HG02852 (cell line): ENCODE measurements at regions not wholly inside any gene's neighbourhood (a gene's known extent, or its start where the extent isn't known, plus 50 kb on each side); places are given as distances from the start of the nearest gene placed in this dataset.
A peak's percentile ranks its signal among the peaks of the same experiment; 100 is the strongest.
"Not testable (repeated sequence)": the region's sequence is repeated elsewhere in the genome, so short reads cannot be mapped to it uniquely, and the experiment has no call there.

Experiments used
- ATAC-seq: cut with Tn5 transposase; IDR thresholded peaks from one replicate; pipeline ENCODE4 v1.9.1; 2021; ENCODE audit warnings: mild to moderate bottlenecking, moderate library complexity; ENCODE audit not compliant: unreplicated experiment

- no peak for ATAC-seq
Observed at GRCh38 chr1:222189218-222189617, 358.7 kb downstream of the HHIPL2 start.

DNA sequence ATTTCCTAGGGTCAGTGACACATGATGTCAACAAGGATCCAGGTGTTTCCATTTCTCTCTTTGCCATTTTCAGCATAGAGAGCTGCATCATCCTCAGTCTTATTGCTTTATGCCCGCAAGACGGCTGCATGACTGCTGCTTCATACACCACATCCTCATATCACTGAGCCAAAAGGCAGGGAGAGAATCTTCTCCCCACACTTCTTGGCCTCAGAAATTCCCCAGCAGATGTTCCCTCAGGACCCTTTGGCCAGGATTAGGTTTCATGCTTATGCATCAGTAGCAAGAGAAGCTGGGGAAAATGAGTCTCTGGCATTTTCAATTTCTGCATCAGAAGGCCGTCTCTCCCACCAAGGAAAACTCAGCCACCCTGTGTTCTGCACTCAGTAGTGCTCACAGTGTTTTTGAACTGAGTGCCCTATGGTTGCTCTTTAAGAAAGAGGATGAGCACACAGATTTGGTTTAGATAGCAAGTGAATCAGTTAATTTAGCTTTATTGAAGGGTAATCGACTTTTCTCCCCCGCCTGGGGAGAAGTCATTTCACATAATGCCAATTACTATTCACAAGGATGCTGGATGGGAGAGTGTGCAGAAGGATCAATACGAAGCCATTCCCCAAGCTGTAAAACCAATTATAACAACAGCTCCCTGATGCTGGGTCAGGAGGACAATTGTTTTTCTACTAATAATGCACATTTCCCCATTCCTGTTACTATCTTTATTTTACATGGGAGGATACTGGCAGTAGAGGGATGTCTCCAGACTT, 360.2 kb downstream of the HHIPL2 start:
- ATAC-seq, result no peak

DNA sequence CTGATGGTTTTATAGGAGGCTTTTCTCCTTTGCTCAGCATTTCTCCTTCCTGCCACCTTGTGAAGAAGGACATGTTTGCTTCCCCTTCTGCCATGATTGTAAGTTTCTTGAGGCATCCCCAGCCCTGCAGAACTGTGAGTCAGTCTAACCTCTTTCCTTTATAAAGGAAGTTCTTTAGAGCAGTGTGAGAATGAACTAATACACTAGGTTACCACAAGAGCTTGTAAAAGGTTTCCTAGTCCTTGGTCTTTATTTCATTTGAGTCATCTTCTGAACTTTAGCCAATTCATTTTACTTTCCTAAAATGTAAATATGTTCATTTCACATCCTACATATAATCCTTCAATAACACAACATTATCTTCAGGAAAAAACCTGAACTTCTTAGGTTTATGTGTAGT, 365.3 kb downstream of the HHIPL2 start:
- ATAC-seq, result no peak

DNA sequence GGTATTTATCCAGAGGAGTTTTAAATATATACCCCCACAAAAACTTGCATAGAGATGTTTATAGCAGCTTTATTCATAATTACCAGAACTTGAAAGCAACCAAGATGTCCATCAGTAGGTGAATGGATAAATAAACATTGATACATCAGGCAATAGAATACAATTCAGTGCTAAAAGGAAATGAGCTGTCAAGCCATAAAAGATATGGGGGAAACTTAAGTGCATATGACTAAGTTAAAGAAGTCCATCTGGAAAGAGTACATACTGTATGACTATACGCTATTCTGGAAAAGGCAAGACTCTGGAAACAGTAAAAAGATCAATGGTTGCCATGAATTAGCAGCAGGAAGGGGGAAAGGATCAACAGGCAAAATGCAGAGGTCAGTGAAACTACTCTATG, 366.7 kb downstream of the HHIPL2 start:
- ATAC-seq, result no peak

DNA sequence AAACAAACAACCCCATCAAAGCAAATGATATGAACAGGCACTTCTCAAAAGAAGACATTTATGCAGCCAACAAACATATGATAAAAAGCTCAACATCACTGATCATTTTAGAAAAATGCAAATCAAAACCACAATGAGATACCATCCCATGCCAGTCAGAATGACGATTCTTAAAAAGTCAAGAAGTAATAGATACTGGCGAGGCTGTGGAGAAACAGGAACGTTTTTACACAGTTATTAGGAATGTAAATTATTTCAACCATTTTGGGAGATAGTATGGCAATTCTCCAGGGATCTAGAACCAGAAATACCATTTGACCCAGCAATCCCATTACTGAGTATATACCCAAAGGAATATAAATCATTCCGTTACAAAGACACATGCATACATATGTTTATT, 370.4 kb downstream of the HHIPL2 start:
- ATAC-seq, result not testable (repeated sequence)

DNA sequence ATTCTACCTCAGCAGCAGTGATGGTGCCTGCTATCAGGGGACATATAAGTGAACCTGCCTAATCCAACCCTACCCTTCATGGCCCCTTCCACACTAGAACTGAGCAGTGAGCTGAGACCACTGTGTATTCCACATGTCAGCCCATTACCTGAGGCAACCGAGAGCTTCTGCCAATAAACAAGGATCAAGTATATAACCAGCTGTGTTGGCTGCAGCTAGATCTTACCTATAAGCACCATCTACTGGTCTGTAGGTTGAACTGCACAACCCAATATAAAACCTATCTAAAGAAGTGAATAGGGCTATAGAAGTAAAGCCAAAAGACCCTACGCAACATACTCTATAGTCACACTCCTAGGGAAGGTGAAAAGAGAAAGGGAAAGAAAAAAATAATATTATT, 376.9 kb downstream of the HHIPL2 start:
- ATAC-seq, result no peak

DNA sequence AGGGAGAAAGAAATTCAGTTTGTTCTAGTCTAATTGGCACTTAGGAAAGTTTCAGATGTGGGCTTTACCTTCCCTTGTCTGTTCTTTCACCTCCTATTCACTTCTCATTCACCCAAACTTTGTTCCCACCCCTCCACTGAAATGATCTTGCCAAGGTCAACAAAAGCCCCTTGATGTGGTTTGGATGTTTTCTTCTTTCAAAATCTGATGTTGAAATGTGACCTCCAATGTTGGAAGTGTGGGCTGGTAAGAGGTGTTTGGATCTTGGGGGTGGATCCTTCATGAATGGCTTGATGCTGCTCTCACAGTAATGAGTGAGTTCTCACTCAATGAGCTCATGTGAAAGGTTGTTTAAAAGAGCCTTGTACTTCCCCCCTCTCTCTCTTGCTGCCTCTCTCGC, 379.3 kb downstream of the HHIPL2 start:
- no peak for ATAC-seq

GRCh38 chr1:222167896-222168295, 380.0 kb downstream of the HHIPL2 start:
- ATAC-seq, result no peak

DNA sequence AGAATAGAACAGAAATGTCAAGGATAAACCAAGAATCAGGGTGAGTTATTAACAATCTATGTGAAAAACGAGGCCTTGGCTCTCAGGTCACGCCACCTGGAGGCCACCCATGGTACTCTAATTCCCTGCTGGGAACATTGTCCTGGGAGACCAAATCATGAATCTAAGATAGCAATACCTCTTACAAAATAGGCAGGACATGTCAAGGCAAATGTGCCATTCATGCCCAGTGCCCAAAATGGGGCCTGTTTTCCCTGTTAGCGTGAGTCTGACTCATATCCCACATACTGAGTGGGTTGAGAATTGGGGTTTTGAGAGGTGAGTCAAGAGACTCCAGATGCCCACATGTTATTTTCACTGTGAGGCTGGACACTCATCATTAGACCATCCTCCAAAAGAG, 380.8 kb downstream of the HHIPL2 start:
- ATAC-seq, result peak; percentile 69

GRCh38 chr1:222165629-222166028, 382.3 kb downstream of the HHIPL2 start:
- no peak for ATAC-seq

DNA sequence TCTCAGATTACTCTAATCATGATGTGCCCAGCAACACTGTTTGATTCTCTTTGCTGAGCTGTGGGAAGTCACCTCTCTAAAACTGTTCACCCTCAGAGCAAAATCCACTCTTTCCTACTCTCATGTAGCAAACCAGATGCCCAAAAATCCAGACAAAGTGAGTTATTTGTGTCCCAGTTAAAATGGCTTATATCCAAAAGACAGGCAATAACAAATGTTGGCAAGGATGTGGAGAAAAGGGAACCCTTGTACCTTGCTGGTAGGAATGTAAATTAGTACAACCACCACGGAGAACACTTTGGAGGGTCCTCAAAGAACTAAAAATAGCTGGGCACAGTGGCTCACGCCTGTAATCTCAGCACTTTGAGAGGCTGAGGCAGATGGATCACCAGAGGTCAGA, 384.0 kb downstream of the HHIPL2 start:
- ATAC-seq, result no peak

GRCh38 chr1:222161676-222162075, 386.2 kb downstream of the HHIPL2 start:
- ATAC-seq, result no peak

DNA sequence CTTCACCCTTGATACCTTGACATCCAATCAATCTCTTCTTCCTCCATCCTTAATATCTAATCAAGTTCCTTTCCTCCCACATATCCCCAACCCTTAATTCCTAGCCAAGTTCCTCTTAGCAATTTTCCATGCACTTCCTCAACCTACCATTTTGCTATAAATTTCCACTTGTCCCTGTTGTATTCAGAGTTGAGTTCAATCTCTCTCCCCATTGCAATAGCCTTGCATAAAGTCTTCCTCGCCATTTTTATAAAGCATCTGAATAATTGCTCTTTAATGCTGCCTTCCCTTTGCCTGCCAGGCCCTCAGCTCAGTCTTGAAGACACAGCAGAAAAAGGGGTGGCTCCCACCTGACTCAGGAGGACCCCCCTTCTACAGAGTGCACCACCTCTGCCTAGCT, 390.3 kb downstream of the HHIPL2 start:
- ATAC-seq, result no peak

DNA sequence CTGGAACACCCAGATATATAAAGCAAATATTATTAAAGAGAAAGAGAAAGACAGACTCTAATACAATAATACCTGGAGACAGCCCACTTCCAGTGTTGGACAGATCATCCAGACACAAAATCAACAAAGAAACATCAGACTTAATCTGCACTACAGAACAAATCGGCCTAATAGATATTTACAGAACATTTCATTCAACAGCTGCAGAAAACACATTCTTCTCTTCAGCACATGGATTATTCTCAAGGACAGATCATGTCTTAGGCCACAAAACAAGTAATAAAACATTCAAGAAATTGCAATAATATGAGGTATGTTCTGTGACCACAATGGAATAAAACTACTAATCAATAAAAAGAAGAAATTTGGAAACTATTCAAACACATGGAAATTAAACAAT, 398.3 kb upstream of the DUSP10 start:
- no peak for ATAC-seq

DNA sequence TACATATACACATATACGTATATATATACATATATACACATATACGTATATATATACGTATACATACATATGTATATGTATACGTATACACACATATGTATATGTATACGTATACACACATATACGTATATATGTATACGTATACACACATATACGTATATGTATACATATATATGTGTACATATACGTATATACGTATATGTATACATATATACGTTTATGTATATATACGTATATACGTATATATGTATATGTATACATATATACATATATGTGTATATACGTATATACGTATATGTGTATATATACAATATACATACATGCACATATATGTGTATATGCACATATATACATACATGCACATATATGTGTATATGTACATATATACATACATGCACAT, 396.2 kb upstream of the DUSP10 start:
- no peak for ATAC-seq

DNA sequence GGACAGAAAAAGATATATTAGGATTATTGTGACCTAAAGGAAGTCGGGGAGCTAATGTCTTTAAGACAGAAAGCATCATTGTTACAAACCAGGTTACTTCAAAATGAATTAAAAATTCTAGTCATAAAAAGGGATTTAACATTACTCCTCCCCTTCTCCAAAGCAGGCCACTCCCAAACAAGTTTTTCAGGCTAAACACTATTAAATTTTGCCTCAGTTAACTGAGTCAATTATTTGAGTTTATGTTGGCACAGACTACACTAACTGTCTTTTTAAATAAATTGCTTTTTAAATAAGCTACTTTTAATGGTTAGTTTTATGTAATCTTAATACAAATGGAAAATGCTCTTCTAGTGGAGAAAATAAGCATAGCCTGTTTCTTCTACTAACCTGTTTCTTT, 395.0 kb upstream of the DUSP10 start:
- no peak for ATAC-seq

- ATAC-seq, result no peak
Observed at GRCh38 chr1:222129041-222129440, 387.2 kb upstream of the DUSP10 start.

DNA sequence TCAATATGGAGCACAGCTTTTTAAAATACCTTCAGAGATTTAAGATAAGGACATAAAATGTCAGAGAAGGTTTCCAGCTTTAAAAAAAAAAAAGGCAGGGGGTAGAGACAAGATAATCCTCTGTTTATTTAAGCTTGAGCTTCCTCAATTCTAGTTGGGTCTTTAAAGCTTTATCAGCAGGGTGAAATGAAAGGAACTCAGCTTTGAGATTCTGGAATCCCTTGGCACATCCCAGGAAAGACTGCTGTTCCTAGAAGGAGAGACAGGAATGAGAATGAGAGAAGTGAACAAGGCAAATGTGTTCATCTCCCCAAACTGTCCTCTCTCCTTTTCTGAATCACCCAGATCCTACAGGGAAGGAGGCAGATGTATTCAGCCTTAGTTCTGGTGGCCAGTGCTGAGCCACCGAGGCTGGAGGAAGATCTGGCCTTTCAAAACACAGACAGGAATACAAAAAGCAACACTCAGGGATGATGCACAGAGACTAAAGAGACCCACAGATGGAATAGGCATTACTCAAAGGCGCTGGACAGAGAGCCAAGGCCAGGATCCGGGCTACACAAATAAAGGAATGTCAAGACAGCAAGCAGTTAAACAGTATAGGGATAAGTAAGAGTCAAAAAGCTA, 385.8 kb upstream of the DUSP10 start:
- no peak for ATAC-seq

DNA sequence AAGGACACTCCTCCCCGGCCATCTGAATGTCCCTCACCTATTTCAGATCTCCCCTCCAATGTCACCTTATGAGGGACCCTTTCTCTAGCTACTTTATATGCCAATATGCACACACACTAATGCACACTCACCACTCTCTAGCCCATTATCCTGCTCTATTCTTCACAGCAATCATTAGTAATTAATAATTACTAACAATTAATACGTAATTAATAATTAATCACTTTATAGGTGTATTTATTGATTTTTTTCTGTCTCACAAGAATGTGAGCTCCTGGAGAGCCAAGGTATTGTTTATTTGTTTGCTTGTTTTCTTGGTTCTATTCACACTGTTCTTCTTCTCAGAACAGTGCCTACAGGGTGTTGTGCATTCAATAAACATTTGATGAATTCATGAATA, 385.2 kb upstream of the DUSP10 start:
- no peak for ATAC-seq

DNA sequence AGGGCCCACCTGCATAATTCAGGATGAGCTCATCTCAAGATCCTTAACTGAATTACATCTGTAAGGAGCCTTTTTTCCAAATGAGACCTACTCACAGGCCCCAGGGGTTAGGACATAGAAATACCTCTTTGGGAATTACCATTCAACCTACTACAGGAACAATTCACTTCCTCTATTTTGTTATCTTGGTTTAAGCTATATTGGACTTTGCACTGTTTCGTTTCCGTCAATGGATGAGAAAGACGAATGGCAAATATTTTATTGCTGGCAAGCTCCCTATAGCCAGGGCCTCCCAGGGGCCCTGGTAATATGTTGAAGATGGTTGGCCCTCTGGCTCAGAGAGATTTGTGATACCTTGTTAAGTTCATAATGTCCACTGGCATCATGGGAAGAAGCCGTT, 384.2 kb upstream of the DUSP10 start:
- no peak for ATAC-seq

DNA sequence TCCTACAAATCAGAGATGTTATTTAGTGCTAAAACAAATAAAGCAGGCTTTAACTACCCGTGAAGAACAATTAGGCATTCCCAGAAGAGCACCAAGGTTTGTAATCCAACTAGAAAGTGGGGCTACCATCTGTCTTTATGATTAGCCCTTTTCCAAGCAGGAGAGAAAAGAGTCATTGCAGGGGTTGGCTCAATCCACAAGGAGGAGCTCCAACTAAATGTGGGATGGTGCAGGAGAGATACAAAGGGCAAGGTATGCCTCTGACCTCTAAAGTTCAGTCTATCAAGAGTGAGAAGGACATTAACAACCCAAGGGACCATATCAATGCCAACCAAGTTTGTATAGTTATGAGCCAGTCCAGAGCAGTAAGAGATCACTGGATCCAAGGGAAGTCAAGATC, 382.7 kb upstream of the DUSP10 start:
- ATAC-seq, result no peak

- ATAC-seq, result no peak
Observed at GRCh38 chr1:222123111-222123510, 381.2 kb upstream of the DUSP10 start.

DNA sequence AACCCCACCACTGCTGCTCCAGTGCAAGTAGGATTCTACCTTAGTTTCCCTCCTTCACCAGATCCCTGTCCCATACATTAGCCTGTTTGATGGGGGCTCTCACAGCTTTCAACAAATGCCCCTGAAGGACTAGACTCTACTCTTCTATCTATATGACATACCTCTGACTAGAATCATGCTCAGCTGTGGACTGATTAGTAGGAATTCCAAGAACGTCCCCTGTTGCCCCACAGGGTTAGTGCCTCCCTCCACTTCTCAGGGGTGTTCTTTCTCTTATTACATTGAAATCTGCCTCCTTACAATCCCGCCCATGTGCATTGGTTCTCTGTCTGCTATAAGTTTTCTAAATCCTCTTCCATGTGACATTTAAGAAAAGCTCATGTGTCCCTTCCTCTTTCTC, 375.9 kb upstream of the DUSP10 start:
- ATAC-seq, result no peak
